Astrocyte (in vitro differentiated cells and primary cell): ENCODE measurements at regions not wholly inside any gene's neighbourhood (a gene's known extent, or its start where the extent isn't known, plus 50 kb on each side); places are given as distances from the start of the nearest gene placed in this dataset.

Source experiments
- EZH2 ChIP-seq: IDR thresholded peaks from 2 replicates; pipeline ENCODE4 v1.6.1; 2012; ENCODE audit warnings: mild to moderate bottlenecking, low read length, inconsistent platforms; ENCODE audit not compliant: insufficient read depth
- TF ChIP-seq, protein P1 (sequence below): IDR thresholded peaks from 2 replicates; pipeline ENCODE4 v1.5.1; 2011; ENCODE audit warnings: low read depth, mild to moderate bottlenecking, inconsistent platforms, low read length, moderate library complexity; ENCODE audit not compliant: insufficient read depth

DNA sequence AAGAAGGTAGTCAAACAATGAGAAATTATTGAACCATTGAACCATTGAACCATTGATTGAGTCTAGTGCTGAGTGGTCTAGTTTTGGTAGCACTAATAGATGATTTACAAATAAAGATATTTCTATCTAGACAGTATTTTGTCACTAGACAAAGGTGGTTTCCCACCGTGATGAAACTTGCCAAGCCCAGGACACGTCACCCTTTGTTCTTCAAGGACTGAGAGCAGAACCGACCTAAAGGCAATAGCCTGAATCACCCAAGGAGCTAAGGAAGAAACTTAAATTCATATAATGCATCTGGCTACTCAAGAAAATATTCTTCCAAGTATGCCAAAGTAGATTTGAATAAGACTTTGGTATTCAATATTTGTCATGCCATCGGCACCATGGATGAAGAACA, 103.3 kb downstream of the ESM1 start:
- TF ChIP-seq, protein P1, sequence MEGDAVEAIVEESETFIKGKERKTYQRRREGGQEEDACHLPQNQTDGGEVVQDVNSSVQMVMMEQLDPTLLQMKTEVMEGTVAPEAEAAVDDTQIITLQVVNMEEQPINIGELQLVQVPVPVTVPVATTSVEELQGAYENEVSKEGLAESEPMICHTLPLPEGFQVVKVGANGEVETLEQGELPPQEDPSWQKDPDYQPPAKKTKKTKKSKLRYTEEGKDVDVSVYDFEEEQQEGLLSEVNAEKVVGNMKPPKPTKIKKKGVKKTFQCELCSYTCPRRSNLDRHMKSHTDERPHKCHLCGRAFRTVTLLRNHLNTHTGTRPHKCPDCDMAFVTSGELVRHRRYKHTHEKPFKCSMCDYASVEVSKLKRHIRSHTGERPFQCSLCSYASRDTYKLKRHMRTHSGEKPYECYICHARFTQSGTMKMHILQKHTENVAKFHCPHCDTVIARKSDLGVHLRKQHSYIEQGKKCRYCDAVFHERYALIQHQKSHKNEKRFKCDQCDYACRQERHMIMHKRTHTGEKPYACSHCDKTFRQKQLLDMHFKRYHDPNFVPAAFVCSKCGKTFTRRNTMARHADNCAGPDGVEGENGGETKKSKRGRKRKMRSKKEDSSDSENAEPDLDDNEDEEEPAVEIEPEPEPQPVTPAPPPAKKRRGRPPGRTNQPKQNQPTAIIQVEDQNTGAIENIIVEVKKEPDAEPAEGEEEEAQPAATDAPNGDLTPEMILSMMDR: no peak
- no peak for TF ChIP-seq EZH2
